Tibial nerve (tissue), 4 donors: ENCODE measurements at regions not wholly inside any gene's neighbourhood (a gene's known extent, or its start where the extent isn't known, plus 50 kb on each side); places are given as distances from the start of the nearest gene placed in this dataset.

ENCODE experiments used
- DNase-seq, 2 donors: peaks; one replicate each; pipeline ENCODE4 v3.0.0-alpha.2; 2019; ENCODE audit warnings: low spot score in 2 of 2
- H3K27ac ChIP-seq, 4 donors: fragments of 200-600 bp; sonication (generic) in 3 of 4; one replicate each; pipeline ENCODE4 v1.5.1; 2017 to 2019; ENCODE audit warnings: mild to moderate bottlenecking in 1 of 4
- H3K27me3 ChIP-seq, 2 donors: fragments of 200-600 bp; sonication (generic) in 1 of 2; one replicate each; pipeline versions ENCODE4 v1.5.1 to v1.6.0; 2017 to 2019
- H3K36me3 ChIP-seq, 3 donors: fragments of 200-600 bp; sonication (generic); one replicate each; pipeline ENCODE4 v1.5.1; 2018 to 2019
- H3K4me1 ChIP-seq, 4 donors: fragments of 200-600 bp; sonication (generic) in 3 of 4; one replicate each; pipeline ENCODE4 v1.5.1; 2017 to 2019
- H3K4me3 ChIP-seq, 4 donors: fragments of 200-600 bp; sonication (generic) in 3 of 4; one replicate each; pipeline ENCODE4 v1.5.1; 2017 to 2019; ENCODE audit warnings: mild to moderate bottlenecking in 1 of 4, moderate library complexity in 1 of 4
- H3K9me3 ChIP-seq, 4 donors: fragments of 200-600 bp; sonication (generic) in 3 of 4; one replicate each; pipeline ENCODE4 v1.5.1; 2017 to 2019
- CTCF ChIP-seq, 5 experiments: fragments of 200-600 bp in 3 of 5; fragments of 450-650 bp in 2 of 5; sonication (generic) in 3 of 5; IDR thresholded peaks; one replicate each; pipeline ENCODE4 v1.5.1; 2016 to 2019; ENCODE audit warnings: antibody characterized with exemption in 5 of 5, mild to moderate bottlenecking in 3 of 5, moderate library complexity in 2 of 5
- EP300 ChIP-seq, 2 donors: sonication (generic); formaldehyde crosslinking; IDR thresholded peaks; one replicate each; pipeline ENCODE4 v1.6.1; 2017; ENCODE audit warnings: antibody characterized with exemption in 2 of 2, mild to moderate bottlenecking in 1 of 2
- POLR2A ChIP-seq, 2 donors: fragments of 450-650 bp; IDR thresholded peaks; one replicate each; pipeline ENCODE4 v1.6.1; 2017; ENCODE audit warnings: antibody characterized with exemption in 2 of 2, mild to moderate bottlenecking in 2 of 2, moderate library complexity in 2 of 2
- WGBS, 2 donors: methylation state at CpG; one replicate each; pipeline ENCODE4 v1.1.5; 2018; 5-methylcytosine and 5-hydroxymethylcytosine counted together

- Histone ChIP-seq H3K4me1 (no peaks in the 10 kb centered on the region), H3K36me3 (no peaks in the 10 kb centered on the region), H3K27me3 (no peaks in the 10 kb centered on the region), H3K9me3 (no peaks in the 10 kb centered on the region), H3K27ac (no peak overlapping the region), H3K4me3 (no peak overlapping the region)
- WGBS, 2 donors: 65 to 68% methylated on average over 1 of the region's 1 CpG
- TF ChIP-seq EP300 (IDR thresholded peaks at IDR 0.05) (no peak), CTCF (IDR thresholded peaks at IDR 0.05) (no peak), POLR2A (IDR thresholded peaks at IDR 0.05) (no peak)
- no peak for DNase-seq
Measured at GRCh38 chr12:25752710-25753309, 199.7 kb upstream of the LMNTD1 start.

- Histone ChIP-seq H3K4me1 (no peaks in the 10 kb centered on the region), H3K4me3 (no peak overlapping the region), H3K9me3 (no peaks in the 10 kb centered on the region), H3K27ac (no peak overlapping the region), H3K36me3 (no peaks in the 10 kb centered on the region), H3K27me3 (no peaks in the 10 kb centered on the region)
- WGBS, 2 donors: 61 to 66% methylated on average over 4 of the region's 4 CpGs
- DNase-seq: no peak
- TF ChIP-seq POLR2A (IDR thresholded peaks at IDR 0.05): no peak
- no peak for TF ChIP-seq EP300 (IDR thresholded peaks at IDR 0.05)
- TF ChIP-seq CTCF (IDR thresholded peaks at IDR 0.05): no peak
Measured at GRCh38 chr12:25755136-25755970, 202.3 kb upstream of the LMNTD1 start.

- Histone ChIP-seq H3K4me1 (no peaks in the 10 kb centered on the region), H3K4me3 (no peak overlapping the region), H3K27me3 (no peaks in the 10 kb centered on the region), H3K36me3 (no peaks in the 10 kb centered on the region), H3K9me3 (no peaks in the 10 kb centered on the region), H3K27ac (no peak overlapping the region)
- DNase-seq: no peak
- 95 to 96% methylated on average over 2 of the region's 2 CpGs for WGBS, 2 donors
- TF ChIP-seq EP300 (IDR thresholded peaks at IDR 0.05): no peak
Measured at GRCh38 chr12:25755971-25756260, 202.6 kb upstream of the RASSF8 start.

GRCh38 chr12:25757037-25757665 is 201.3 kb upstream of the RASSF8 start:
- no peak for DNase-seq
- Histone ChIP-seq H3K27ac (no peak overlapping the region), H3K4me3 (no peak overlapping the region), H3K9me3 (no peaks in the 10 kb centered on the region), H3K4me1 (no peaks in the 10 kb centered on the region), H3K36me3 (no peaks in the 10 kb centered on the region), H3K27me3 (no peaks in the 10 kb centered on the region)
- WGBS, 2 donors: 72 to 84% methylated on average over 1 of the region's 1 CpG
- TF ChIP-seq CTCF (IDR thresholded peaks at IDR 0.05): no peak
- no peak for TF ChIP-seq POLR2A (IDR thresholded peaks at IDR 0.05)
- no peak for TF ChIP-seq EP300 (IDR thresholded peaks at IDR 0.05)

- no peak for DNase-seq
- no peak overlapping the region for H3K4me3 ChIP-seq
- WGBS, 2 donors: 63 to 76% methylated on average over 2 of the region's 2 CpGs
Measured at GRCh38 chr12:25759752-25760151, 198.7 kb upstream of the RASSF8 start.

More at GRCh38 chr12:25759752-25760151, 198.7 kb upstream of the RASSF8 start:
- Histone ChIP-seq H3K9me3 (no peaks in the 10 kb centered on the region), H3K27me3 (no peaks in the 10 kb centered on the region), H3K27ac (no peak overlapping the region), H3K4me1 (peaks cover 0 to 6% (median 0%) of the 10 kb centered on the region in 4 donors), H3K36me3 (no peaks in the 10 kb centered on the region)
- TF ChIP-seq POLR2A (IDR thresholded peaks at IDR 0.05): no peak
- no peak for TF ChIP-seq CTCF (IDR thresholded peaks at IDR 0.05)
- no peak for TF ChIP-seq EP300 (IDR thresholded peaks at IDR 0.05)
